ENCODE measurements at regions not wholly inside any gene's neighbourhood (a gene's known extent, or its start where the extent isn't known, plus 50 kb on each side); places are given as distances from the start of the nearest gene placed in this dataset.

DNA sequence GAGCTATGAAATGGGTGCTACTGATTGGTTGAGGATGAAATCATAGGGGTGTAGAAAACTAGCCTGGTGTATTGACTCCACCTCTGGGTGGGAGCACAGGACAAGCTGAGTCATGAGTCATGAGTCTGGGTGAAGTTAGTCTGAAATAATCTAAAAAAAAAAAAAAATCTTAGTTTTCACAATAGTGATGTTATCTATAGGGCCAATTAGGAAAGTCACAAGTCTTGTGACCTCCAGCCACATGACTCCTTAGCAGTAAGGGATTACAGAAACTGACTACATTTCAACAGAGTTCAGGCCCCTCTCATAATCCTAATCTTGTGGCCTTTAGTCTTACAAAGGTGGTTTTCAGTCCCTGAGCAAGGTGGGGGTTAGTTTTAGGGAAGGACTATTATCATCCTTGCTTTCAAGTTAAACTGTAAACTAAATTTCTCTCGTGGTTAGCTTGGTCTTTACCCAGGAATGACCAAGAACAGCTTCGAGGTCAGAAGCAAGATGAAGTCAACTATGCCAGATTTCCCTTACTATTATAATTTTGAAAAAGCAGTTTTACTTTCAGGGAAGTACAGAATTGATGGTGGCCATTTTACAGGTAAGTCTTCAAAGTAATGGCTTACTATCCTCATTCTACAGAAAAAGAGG lies 338.0 kb upstream of the GYPC start:
- DNase-seq (ENCODE audit: low read depth), result no peak

- no peak for DNase-seq (ENCODE audit: low read depth)
Observed at GRCh38 chr2:126322342-126322741, 333.6 kb upstream of the GYPC start.

DNA sequence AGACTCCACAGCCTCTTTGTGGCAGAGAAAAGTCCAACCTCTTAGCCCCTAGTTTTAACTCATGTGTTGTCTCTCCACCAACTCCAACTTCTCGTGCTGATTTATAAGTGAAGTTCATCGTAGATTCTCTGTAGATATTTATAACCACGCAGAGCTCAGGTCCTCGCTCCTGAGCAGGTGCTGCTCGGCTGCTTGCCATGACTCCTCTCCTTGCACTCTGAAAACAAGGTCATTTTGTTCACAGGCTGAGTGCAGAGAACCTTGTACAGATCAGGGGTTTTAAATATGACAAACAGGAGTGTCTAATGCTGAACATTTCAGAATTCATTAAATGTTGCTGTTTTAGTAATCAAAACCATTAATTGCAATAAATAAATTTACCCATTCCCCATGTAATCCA lies 330.8 kb upstream of the GYPC start:
- no peak for DNase-seq (ENCODE audit: low read depth)

GRCh38 chr2:126329173-126329572 lies 326.8 kb upstream of the GYPC start:
- no peak for DNase-seq (ENCODE audit: low read depth)

GRCh38 chr2:126342457-126342856 lies 313.5 kb upstream of the GYPC start:
- no peak for DNase-seq (ENCODE audit: low read depth)

DNA sequence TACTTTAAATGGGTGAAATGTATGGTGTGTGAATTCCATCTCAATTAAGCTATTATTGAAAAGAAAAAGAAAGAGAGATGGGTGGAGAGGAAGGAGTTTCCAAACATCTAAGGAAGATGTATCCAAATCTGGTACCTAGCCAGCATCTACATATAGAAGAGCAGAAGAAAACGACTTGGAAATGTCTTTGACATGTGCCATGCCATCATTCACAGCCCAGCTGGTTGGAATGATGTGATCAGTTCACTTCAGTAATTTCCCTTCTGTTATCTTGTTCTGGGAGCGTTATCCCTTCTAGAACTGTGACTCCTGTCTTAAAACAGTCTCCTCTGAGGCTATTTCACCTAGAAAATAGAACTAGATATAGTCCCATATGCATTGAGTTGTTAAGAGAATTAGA lies 312.8 kb upstream of the GYPC start:
- no peak for DNase-seq (ENCODE audit: low read depth)

GRCh38 chr2:126344493-126344892 lies 311.5 kb upstream of the GYPC start:
- DNase-seq (ENCODE audit: low read depth), result no peak

GRCh38 chr2:126345691-126346090 lies 310.3 kb upstream of the GYPC start:
- DNase-seq (ENCODE audit: low read depth), result no peak

DNA sequence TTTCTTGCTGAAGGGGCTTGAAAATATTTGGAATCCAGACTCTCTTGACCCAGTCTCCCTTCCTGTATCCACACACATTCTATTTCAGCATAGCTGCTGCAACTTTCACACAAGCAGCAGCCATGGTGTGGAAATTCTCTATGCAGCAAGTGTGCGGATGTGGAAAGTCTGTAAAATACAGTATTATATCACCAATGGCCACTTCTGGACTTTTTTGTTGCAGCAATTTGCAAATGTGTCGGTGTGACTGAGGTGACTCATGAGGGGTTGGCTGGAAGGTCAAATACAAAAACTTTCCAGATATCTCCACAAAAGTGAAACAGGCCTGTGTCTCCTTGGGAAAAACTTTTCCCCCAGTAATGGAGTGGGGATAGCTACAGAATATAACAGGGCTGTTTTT lies 299.3 kb upstream of the GYPC start:
- DNase-seq (ENCODE audit: low read depth), result no peak

DNA sequence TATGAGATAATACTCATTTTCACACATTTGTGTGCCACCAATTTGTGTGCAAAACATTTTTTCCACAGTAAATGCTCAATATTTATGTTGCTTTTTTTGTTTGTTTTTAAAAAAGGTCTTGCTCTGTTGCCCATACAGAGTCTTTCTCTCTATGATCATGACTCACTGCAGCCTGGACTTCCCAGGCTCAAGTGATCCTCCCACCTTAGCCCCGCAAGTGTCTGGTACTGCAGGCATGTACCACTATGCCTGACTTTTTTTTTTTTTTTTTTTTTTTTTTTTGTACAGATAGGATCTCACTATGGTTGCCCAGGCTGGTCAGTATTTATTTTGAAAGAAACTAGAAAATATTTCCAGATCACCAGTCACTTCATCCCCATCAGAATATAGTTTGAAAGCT lies 297.8 kb upstream of the GYPC start:
- DNase-seq (ENCODE audit: low read depth), result no peak

GRCh38 chr2:126359494-126359893 lies 296.5 kb upstream of the GYPC start:
- no peak for DNase-seq (ENCODE audit: low read depth)

- no peak for DNase-seq (ENCODE audit: low read depth)
Observed at GRCh38 chr2:126367361-126367760, 288.6 kb upstream of the GYPC start.

- DNase-seq (ENCODE audit: low read depth), result no peak
Observed at GRCh38 chr2:126368758-126369157, 287.2 kb upstream of the GYPC start.

DNA sequence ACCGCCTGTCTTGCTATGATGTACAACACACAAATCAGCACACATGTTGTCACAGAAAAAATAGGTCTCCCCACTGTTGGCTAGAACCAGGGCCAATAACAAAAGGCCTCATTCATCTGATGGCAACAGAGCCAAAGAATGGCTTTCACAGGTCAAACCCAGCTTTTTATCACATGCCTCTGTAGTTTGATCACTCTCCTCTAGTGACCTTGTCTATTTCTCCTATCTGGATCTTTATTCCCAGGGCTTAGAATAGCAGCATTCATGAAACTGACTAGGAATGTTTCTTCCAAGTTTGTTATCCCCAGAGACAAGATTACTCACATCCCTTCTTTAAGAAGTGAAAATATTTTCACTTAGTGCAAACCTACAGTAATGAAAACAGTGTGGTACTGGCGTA lies 285.8 kb upstream of the GYPC start:
- DNase-seq (ENCODE audit: low read depth), result no peak

GRCh38 chr2:126372406-126372805 lies 283.6 kb upstream of the GYPC start:
- no peak for DNase-seq (ENCODE audit: low read depth)

DNA sequence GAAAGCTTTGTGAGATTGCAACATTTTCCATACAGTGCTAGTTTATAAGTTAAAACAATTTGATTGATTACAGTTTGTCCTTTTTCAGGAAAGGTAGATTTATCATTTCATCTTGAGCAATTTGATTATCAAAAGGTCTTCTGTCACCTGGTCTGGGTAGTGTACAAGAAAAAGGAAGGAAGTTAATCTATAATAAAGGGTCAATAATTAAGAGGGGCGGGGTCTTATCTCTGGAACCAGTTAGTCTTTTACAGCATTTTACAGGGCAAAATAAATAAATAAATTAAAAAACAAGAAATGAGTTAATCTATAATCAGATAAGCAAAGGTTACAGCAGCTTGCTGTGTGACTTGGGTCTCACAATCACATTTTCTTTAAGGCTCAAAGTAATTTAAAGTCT lies 277.8 kb upstream of the GYPC start:
- DNase-seq (ENCODE audit: low read depth), result no peak

GRCh38 chr2:126381091-126381490 lies 274.9 kb upstream of the GYPC start:
- DNase-seq (ENCODE audit: low read depth), result no peak

- no peak for DNase-seq (ENCODE audit: low read depth)
Observed at GRCh38 chr2:126382998-126383397, 273.0 kb upstream of the GYPC start.

GRCh38 chr2:126383800-126384199 lies 272.2 kb upstream of the GYPC start:
- DNase-seq (ENCODE audit: low read depth), result no peak

GRCh38 chr2:126385441-126385840 lies 270.5 kb upstream of the GYPC start:
- DNase-seq (ENCODE audit: low read depth), result no peak

DNA sequence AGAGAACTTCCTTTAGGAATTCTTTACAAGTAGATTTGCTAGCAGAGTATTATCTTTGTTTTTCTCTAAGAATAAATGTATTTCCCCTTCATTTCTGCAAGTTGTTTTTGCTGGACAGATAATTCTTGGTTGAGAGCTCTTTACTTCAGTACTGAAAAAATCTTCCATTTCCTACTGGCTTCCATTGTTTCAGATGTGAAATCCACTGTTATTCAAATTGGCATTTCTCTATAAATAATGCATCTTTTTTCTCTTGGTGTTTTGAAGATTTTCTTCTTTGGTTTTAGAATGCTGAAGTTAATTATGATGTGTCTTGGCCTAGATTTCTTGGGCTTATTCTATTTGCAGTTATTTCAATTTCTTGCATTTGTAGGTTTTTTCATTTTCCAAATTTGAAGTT lies 270.0 kb upstream of the GYPC start:
- DNase-seq (ENCODE audit: low read depth), result no peak

DNA sequence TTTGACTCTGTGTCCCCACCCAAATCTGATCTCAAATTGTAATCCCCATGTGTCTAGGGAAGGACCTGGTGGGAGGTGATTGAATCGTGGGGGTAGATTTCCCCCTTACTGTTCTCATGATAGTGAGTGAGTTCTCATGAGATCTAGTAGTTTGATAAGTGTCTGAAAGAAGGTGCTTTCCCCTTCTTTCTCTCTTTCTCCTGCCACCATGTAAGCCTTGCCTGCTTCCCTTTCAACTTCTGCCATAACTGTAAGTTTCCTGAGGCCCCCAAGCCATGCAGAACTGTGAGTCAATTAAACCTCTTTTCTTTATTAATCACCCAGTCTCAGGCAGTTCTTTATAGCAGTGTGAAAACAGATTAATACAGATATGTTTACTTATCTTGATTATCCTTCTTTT lies 266.5 kb upstream of the GYPC start:
- DNase-seq (ENCODE audit: low read depth), result no peak

DNA sequence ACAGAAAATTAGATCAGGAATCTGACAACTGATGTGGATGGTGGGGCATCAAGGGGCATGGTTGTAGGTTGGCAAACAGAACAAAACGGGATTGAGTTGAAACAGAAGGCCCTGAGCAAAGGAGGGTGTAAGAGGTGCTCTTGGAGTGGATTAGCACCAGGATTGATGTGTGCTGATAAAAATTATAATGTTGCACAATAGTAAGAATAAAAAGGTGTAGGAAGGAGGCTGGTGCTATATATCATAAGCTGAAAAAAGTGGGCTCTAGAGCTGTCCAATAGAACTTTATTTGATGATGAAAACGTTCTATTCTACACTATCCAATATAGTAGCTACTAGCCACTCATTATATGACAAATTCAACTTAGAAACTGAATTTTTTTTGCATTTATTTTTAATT lies 263.1 kb upstream of the GYPC start:
- DNase-seq (ENCODE audit: low read depth), result no peak

- DNase-seq (ENCODE audit: low read depth), result no peak
Observed at GRCh38 chr2:126399001-126399400, 257.0 kb upstream of the GYPC start.
